ENCODE measurements at regions not wholly inside any gene's neighbourhood (a gene's known extent, or its start where the extent isn't known, plus 50 kb on each side); places are given as distances from the start of the nearest gene placed in this dataset.

- no peak for DNase-seq
Measured at GRCh38 chr6:21524201-21524600, 69.3 kb upstream of the SOX4 start.

- DNase-seq, result no peak
Measured at GRCh38 chr6:21526974-21527373, 66.6 kb upstream of the SOX4 start.

- no peak for DNase-seq
Measured at GRCh38 chr6:21527731-21528130, 65.8 kb upstream of the SOX4 start.

GRCh38 chr6:21529431-21529830 lies 64.1 kb upstream of the SOX4 start:
- DNase-seq, result no peak

GRCh38 chr6:21531393-21531792 lies 62.2 kb upstream of the SOX4 start:
- DNase-seq, result no peak

GRCh38 chr6:21533678-21534077 lies 59.9 kb upstream of the SOX4 start:
- DNase-seq, result no peak

- no peak for DNase-seq
Measured at GRCh38 chr6:21536280-21536766, 57.2 kb upstream of the SOX4 start.

- DNase-seq, result no peak
Measured at GRCh38 chr6:21537637-21538036, 55.9 kb upstream of the SOX4 start.

GRCh38 chr6:21538186-21538798 lies 55.3 kb upstream of the SOX4 start:
- no peak for DNase-seq

GRCh38 chr6:21539621-21540100 lies 53.9 kb upstream of the SOX4 start:
- DNase-seq, result no peak
